GM23248 (cell line): ENCODE measurements at regions not wholly inside any gene's neighbourhood (a gene's known extent, or its start where the extent isn't known, plus 50 kb on each side); places are given as distances from the start of the nearest gene placed in this dataset.

ENCODE experiments used
- DNase-seq: peaks from one replicate; pipeline ENCODE4 v3.0.0-alpha.2; 2015
- H2AFZ ChIP-seq: fragments of 200-600 bp; sonication (generic); 2 replicates; pipeline ENCODE4 v1.6.1; 2016; ENCODE audit warnings: antibody characterized with exemption
- H3F3A ChIP-seq: fragments of 200-600 bp; sonication (generic); 2 replicates; pipeline ENCODE4 v1.6.1; 2016; ENCODE audit warnings: mild to moderate bottlenecking, antibody characterized with exemption, mixed run types; ENCODE audit not compliant: insufficient read depth
- H3K27ac ChIP-seq: fragments of 200-600 bp; sonication (generic); 2 replicates; pipeline ENCODE4 v1.5.1; 2016; ENCODE audit warnings: mild to moderate bottlenecking
- H3K27me3 ChIP-seq: fragments of 200-600 bp; sonication (generic); replicated peaks from 2 replicates; pipeline ENCODE4 v1.6.1; 2016; ENCODE audit warnings: mild to moderate bottlenecking; ENCODE audit not compliant: insufficient read depth
- H3K36me3 ChIP-seq: fragments of 200-600 bp; sonication (generic); 2 replicates; pipeline ENCODE4 v1.6.1; 2016; ENCODE audit warnings: low read depth, mild to moderate bottlenecking
- H3K4me1 ChIP-seq: fragments of 200-600 bp; sonication (generic); 2 replicates; pipeline ENCODE4 v1.6.1; 2016; ENCODE audit warnings: mild to moderate bottlenecking; ENCODE audit not compliant: insufficient read depth
- H3K4me2 ChIP-seq: fragments of 200-600 bp; sonication (generic); one replicate; pipeline ENCODE4 v1.6.1; 2016; ENCODE audit warnings: mild to moderate bottlenecking; ENCODE audit not compliant: unreplicated experiment
- H3K4me3 ChIP-seq: fragments of 200-600 bp; sonication (generic); 2 replicates; pipeline ENCODE4 v1.5.1; 2016; ENCODE audit warnings: mild to moderate bottlenecking
- H3K79me2 ChIP-seq: fragments of 200-600 bp; sonication (generic); 2 replicates; pipeline ENCODE4 v1.6.1; 2016; ENCODE audit warnings: mild to moderate bottlenecking; ENCODE audit not compliant: insufficient read depth
- H3K9ac ChIP-seq: fragments of 200-600 bp; sonication (generic); 2 replicates; pipeline ENCODE4 v1.6.1; 2016; ENCODE audit warnings: mild to moderate bottlenecking
- H3K9me2 ChIP-seq: fragments of 200-600 bp; sonication (generic); 2 replicates; pipeline ENCODE4 v1.6.1; 2016; ENCODE audit warnings: mixed run types, mild to moderate bottlenecking, moderate library complexity; ENCODE audit not compliant: insufficient read depth
- H3K9me3 ChIP-seq: fragments of 200-600 bp; sonication (generic); one replicate; pipeline ENCODE4 v1.6.1; 2017; ENCODE audit warnings: low read depth
- H4K20me1 ChIP-seq: fragments of 200-600 bp; sonication (generic); 2 replicates; pipeline ENCODE4 v1.6.0; 2016; ENCODE audit not compliant: insufficient read depth
- EZH2 ChIP-seq: fragments of 200-600 bp; sonication (generic); IDR thresholded peaks from 2 replicates; pipeline ENCODE4 v1.6.1; 2018; ENCODE audit warnings: antibody characterized with exemption, mild to moderate bottlenecking; ENCODE audit not compliant: insufficient read depth, poor library complexity, severe bottlenecking
- EZH2phosphoT487 ChIP-seq: fragments of 200-600 bp; sonication (generic); IDR thresholded peaks from 2 replicates; pipeline ENCODE4 v1.6.1; 2018; ENCODE audit warnings: antibody characterized with exemption, moderate library complexity, mild to moderate bottlenecking, low read depth; ENCODE audit not compliant: insufficient read depth
- WGBS, 2 experiments: methylation state at CpG; one replicate each; pipeline ENCODE4 v1.1.6; 2015 to 2017; ENCODE audit warnings: low lambda C conversion rate in 2 of 2, low coverage in 1 of 2; ENCODE audit errors: missing lambda C conversion rate in 2 of 2; 5-methylcytosine and 5-hydroxymethylcytosine counted together
- in situ Hi-C: fragments of 300-500 bp; cut with MboI; formaldehyde crosslinking; loops from 2 replicates; pipeline ENCODE4 v1.15.0; 2020

DNA sequence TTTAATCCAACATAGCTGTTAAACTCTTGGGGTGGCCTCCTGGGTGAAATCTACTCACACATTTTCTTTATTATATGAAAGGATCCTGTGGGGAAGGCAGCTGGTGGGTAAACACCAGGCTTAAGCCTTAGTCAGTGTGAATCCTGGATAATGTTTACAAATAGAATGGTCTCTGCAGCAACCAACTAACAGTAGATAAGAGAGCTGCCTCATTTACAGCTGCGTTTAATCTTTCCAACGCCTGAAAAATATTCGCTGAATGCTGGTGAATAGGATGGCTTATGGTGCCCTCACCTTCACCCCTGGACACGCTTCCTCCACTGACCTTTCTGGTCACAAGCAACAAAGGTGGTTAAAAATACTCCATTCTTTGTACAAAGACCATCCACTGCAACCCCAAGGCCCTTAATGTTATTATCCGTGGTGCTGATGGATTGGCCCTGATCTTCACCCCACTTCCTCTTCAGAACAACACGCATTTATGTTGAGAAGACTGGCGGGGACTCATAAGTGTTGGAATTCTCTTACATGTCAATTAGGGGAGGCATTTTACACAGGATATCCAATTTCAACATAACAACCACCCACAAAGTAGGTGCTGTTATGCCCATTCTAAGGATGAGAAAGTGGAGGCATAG, 120.0 kb upstream of the FRMD4B start:
- no peaks in the 10 kb centered on the region for H3K27me3 ChIP-seq
- WGBS, 2 experiments: 53 to 54% methylated on average over 7 of the region's 7 CpGs
- H4K20me1 ChIP-seq: no peaks in the 10 kb centered on the region
- H3K79me2 ChIP-seq: no peaks in the 10 kb centered on the region
- H3K4me2 ChIP-seq: no peak overlapping the region
- peak; percentile 4 for DNase-seq
- H3K9me2 ChIP-seq: no peaks in the 10 kb centered on the region
- in situ Hi-C loops: no loop called here
- no peaks in the 10 kb centered on the region for H3F3A ChIP-seq
- TF ChIP-seq EZH2 (no peak), EZH2phosphoT487 (no peak)
- H3K4me3 ChIP-seq: no peak overlapping the region
- no peak overlapping the region for H3K9ac ChIP-seq
- no peak overlapping the region for H2AFZ ChIP-seq
- no peaks in the 10 kb centered on the region for H3K36me3 ChIP-seq
- H3K9me3 ChIP-seq: no peaks in the 10 kb centered on the region
- no peak overlapping the region for H3K27ac ChIP-seq
- H3K4me1 ChIP-seq: no peaks in the 10 kb centered on the region; the same call in 1 of the 2 replicates

DNA sequence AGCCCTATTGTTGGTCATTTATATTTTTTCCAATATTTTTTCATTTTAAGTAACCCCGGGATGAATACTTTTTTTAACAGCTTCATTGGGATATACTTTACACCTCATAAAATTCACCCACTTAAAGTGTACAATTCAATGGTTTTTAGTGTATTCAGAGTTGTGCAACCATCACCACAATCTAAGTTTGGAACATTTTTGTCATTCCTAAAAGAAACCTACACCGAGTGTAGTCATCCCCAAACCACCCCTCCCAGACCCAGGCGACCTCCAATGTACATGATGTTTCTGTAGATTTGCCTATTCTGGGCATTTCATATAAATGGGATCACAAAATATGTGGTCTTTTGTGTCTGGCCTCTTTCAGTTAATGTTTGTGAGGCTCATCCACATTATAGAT, 118.3 kb upstream of the FRMD4B start:
- WGBS, 2 experiments: 13 to 18% methylated on average over 3 of the region's 3 CpGs
- Histone ChIP-seq H3F3A (no peaks in the 10 kb centered on the region), H3K4me2 (no peak overlapping the region), H4K20me1 (no peaks in the 10 kb centered on the region), H3K9ac (no peak overlapping the region), H3K27ac (no peak overlapping the region), H3K27me3 (no peaks in the 10 kb centered on the region), H2AFZ (no peak overlapping the region), H3K79me2 (no peaks in the 10 kb centered on the region), H3K4me3 (no peak overlapping the region), H3K4me1 (no peaks in the 10 kb centered on the region; the same call in 1 of the 2 replicates), H3K9me2 (no peaks in the 10 kb centered on the region), H3K36me3 (no peaks in the 10 kb centered on the region), H3K9me3 (no peaks in the 10 kb centered on the region)
- DNase-seq: peak; percentile 12
- in situ Hi-C loops: no loop called here
- TF ChIP-seq EZH2phosphoT487 (no peak), EZH2 (no peak)

DNA sequence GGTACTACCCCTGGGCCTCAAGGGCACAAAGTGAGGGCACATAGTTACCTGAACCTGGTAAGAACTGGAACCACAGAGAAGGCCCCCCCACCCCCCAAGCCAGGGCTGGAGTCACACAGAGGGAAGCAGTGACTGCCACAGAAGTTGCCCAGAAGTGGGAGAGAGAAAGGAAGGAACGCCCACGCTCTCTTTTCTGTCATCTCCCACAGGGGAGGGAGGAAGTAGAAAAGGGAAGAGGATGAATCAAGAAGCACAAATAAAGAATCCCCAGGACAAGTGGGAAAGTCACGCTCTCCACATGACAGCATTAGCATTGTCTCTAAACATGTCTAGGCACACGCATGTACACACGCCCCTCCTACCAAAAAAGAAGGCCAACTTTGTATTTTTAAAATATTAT, 114.7 kb upstream of the FRMD4B start:
- TF ChIP-seq EZH2: no peak
- TF ChIP-seq EZH2phosphoT487: no peak
- in situ Hi-C loops: no loop called here
- H3K4me3 ChIP-seq: no peak overlapping the region
- no peaks in the 10 kb centered on the region for H4K20me1 ChIP-seq
- H3K4me1 ChIP-seq: no peaks in the 10 kb centered on the region; the same call in 1 of the 2 replicates
- no peaks in the 10 kb centered on the region for H3K9me2 ChIP-seq
- H3K27me3 ChIP-seq: no peaks in the 10 kb centered on the region
- no peaks in the 10 kb centered on the region for H3F3A ChIP-seq
- no peak overlapping the region for H3K9ac ChIP-seq
- no peaks in the 10 kb centered on the region for H3K9me3 ChIP-seq
- no peak overlapping the region for H2AFZ ChIP-seq
- H3K79me2 ChIP-seq: no peaks in the 10 kb centered on the region
- no peaks in the 10 kb centered on the region for H3K36me3 ChIP-seq
- DNase-seq: no peak
- 87 to 89% methylated on average over 4 to 5 of the region's 5 CpGs for WGBS, 2 experiments
- H3K4me2 ChIP-seq: no peak overlapping the region
- H3K27ac ChIP-seq: no peak overlapping the region

DNA sequence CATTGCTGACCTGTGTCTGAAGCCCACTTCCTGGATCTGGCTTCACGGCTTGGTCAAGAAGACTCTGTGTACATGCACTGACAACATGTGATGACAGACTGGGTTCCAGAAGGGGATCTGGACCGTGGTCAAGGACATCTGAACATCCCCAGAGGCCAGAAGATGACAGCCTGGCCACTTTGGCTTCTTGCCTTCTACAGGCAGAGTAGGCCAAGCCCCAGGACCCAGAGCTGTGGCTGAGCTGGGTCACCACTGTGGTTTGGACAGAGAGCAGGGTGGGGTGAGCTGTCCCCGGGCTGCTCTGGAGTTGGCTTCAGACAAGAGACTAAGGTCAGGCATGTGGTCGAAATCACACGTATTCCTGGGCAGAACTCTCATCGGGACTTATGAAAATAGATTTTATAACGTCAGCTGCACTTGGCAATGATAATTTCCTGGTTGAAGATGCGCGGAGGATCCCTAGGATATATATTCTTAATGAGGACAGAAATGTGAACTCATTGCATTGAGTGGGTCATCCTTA, 114.1 kb upstream of the FRMD4B start:
- Histone ChIP-seq H3F3A (no peaks in the 10 kb centered on the region), H3K79me2 (no peaks in the 10 kb centered on the region)

More for the DNA sequence above, 114.1 kb upstream of the FRMD4B start:
- H3K4me3 ChIP-seq: no peak overlapping the region
- H3K9me2 ChIP-seq: no peaks in the 10 kb centered on the region
- in situ Hi-C loops: no loop called here
- H3K4me2 ChIP-seq: no peak overlapping the region
- TF ChIP-seq EZH2phosphoT487 (no peak), EZH2 (no peak)
- no peaks in the 10 kb centered on the region for H3K36me3 ChIP-seq
- DNase-seq: no peak
- no peaks in the 10 kb centered on the region for H3K9me3 ChIP-seq
- no peaks in the 10 kb centered on the region for H4K20me1 ChIP-seq
- no peak overlapping the region for H3K9ac ChIP-seq
- H3K27me3 ChIP-seq: no peaks in the 10 kb centered on the region
- H3K4me1 ChIP-seq: no peaks in the 10 kb centered on the region; the same call in 1 of the 2 replicates
- H2AFZ ChIP-seq: no peak overlapping the region
- H3K27ac ChIP-seq: no peak overlapping the region
- 32 to 33% methylated on average over 9 of the region's 9 CpGs for WGBS, 2 experiments
